ENCODE measurements at regions not wholly inside any gene's neighbourhood (a gene's known extent, or its start where the extent isn't known, plus 50 kb on each side); places are given as distances from the start of the nearest gene placed in this dataset.
"Not testable (repeated sequence)": the region's sequence is repeated elsewhere in the genome, so short reads cannot be mapped to it uniquely, and the experiment has no call there.

DNA sequence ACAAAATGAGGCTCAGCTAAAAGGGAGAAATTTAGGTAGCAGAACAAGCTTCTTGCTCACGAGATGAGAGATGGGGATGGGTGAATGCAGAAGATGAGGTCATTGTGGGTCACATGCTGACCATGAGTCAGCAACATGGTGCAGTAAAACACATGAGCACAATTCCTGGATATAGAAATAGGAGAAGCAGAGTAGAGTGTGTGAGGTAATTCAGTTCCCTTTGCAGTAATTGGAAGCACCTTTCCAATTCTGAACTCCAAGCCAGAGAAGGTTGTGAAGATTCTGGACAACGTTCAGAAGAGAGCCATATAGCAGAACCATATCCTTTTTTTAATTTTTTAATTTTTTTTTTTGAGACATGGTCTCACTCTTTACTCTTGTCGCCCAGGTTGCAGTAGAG, 62.0 kb upstream of the LMNTD1 start:
- no peak for DNase-seq (ENCODE audit: low read depth in 4 of 4, low spot score in 2 of 4)

DNA sequence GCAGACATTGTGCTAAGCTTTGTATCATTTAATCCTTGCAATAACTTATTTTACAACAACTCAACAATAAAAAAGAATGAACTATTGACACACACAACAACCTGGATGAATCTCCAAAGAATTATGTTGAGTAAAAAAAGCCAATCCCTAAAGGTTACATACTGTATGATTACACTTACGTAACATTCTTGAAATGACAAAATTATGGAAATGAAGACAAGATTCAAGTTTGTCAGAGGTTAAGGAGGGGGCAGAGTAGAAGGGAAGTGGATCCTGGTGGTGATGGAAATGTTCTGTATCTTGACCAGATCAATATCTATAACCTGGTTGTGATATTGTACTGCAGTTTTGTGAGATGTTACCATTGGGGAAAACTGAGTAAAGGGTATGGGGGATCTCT, 63.2 kb upstream of the LMNTD1 start:
- no peak for DNase-seq (ENCODE audit: low read depth in 4 of 4, low spot score in 2 of 4)

DNA sequence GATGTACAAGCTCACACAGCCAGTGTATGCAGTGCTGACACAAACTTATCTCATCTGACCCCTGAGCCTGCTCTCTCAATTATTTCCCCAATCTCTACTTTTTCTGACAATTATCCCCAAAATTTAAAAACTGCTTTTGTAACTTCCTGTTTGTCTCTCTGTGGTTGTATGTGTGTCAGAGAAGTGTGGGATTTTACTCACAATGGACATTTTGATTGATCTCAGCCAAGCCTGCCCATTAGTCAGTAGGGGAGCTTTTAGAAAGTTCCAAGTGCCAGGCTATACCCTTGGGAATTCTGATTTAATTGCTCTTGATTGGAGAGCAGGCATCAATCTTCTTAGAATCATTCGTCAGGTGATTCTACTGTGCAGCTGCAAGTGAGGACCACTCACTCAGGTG, 64.9 kb upstream of the LMNTD1 start:
- no peak for DNase-seq (ENCODE audit: low read depth in 4 of 4, low spot score in 2 of 4)

DNA sequence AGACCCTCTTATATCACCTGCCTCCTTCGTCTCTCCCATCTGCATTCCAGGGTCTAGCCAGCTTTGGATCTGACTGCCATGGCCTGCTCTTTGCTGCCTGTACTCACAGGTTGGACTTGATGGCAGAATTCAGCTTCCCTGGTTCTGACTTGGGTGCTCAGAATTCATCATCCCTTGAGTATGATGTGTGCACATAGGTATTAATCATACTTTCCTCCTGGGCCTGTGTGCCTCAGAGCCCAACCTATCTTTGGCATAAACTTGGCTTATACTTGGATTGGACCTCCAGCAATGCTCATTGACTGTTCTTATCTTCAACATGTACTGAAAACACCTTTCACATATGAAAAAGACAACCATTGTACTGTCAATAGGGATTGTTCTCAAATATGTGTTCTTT, 70.7 kb upstream of the LMNTD1 start:
- no peak for DNase-seq (ENCODE audit: low read depth in 4 of 4, low spot score in 2 of 4)

DNA sequence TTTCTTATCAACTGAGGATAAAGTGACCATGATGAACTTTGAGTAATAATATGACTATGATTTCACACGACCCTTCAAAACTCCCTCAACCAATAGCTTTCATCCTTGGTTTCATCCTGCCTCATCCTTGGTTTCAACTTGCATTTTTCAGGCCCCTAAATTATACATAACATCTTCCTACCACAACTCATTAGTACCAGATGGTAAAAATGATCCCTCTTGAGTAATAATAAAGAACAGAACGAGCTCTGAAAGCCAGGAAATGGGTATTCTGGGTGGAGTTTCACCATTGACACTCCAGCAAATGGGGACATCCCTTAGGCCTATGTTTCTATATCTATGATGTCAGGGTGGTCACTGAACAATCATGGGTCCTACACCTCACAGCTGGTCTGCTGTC, 72.1 kb upstream of the LMNTD1 start:
- DNase-seq (ENCODE audit: low read depth in 4 of 4, low spot score in 2 of 4), result no peak

DNA sequence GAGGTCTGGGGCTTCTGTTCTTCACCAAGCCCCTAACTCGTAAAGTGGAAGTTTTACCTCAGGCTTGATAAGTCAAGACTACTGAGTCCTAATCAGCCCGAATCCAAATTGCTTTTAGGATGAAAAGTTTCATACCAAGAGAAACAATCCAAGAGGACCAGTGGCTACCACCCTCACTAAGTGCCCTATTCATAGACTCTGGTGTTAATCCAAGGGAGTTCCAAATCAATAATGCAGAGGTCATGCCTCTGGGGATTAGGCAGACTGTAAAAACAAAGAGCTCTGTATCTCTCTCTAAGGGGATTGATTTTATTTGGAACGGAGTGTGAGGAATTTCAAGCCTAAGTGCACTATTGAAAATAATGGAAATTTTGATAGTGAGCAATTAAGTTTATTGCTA, 76.3 kb upstream of the LMNTD1 start:
- DNase-seq (ENCODE audit: low read depth in 4 of 4, low spot score in 2 of 4), result no peak

DNA sequence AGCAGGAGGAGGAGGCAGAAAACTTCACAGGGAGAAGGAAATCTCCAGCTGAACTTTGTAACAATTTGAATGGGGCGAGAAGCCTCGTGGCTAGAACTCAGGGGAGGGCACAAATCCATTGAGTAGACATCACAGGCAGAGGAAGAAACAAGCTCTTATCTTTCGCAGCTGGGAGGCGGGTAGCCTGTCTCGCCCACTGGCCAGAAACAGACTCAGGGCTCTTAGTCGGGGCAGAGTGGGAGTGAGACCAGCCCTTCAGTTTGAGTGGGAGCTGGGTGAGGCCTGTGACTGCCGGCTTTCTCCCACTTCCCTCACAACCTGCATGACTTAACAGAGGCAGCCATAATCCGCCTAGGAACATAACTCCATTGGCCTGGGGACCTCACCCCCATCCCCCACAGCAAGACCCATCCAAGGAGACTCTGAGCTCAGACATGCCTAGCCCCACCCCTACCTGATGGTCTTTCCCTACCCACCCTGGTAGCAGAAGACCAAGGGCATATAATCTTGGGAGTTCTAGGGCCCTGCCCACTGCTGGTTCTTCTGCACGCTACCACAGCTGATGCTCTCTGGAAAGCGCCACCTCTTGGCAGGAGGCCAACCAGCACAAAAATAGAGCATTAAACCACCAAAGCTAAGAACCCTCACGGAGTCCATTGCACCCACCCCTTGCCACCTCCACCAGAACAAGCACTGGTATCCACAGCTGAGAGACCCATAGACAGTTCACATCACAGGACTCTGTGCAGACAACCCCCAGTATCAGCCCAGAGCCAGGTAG, 77.8 kb upstream of the LMNTD1 start:
- not testable (repeated sequence) for DNase-seq (ENCODE audit: low read depth in 4 of 4, low spot score in 2 of 4)

DNA sequence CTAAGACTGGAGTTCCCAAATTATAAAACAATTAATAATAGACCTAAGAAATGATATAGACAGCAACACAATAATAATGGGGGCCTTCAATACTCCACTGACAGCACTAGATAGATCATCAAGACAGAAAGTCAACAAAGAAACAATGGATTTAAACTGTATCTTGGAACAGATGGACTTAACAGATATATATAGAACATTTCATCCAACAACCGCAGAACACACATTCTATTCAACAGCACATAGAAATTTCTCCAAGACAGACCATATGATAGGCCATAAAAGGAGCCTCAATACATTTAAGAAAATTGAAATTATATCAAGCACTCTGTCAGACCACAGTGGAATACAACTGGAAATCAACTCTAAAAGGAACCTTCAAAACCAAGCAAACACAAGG, 80.1 kb upstream of the LMNTD1 start:
- not testable (repeated sequence) for DNase-seq (ENCODE audit: low read depth in 4 of 4, low spot score in 2 of 4)

DNA sequence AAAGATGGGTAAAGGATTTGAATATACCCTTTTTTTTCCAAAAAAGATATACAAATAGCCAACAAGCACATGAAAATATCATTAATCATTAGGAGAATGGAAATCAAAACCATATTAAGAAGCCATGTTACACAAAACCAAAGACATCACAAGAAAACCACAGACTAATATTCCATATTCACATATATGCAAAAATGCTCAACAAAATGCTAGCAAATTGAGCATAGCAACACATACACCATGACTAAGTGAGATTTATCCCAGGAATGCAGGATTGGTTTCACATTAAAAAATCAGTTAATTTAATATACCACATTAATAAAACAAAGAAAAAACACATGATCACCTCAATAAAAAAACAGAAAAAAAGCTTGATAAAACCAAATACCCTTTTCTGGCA, 84.7 kb upstream of the LMNTD1 start:
- no peak for DNase-seq (ENCODE audit: low read depth in 4 of 4, low spot score in 2 of 4)

DNA sequence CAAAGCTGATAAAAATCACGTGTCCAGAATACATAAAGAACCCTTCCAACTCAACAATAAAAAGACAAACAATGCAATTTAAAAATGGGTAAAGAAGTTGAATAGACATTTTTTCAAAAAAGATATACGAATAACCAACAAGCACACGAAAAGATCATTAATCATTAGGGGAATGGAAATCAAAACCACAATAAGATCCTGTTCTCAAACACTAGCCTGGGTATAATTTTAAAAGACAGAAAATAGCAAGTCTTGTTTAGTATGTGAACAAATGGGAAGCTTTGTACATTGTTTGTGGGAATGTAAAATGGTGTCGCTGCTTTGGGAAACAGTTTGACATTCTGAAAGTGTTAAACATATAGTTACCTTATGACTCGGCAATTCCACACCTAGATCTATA, 86.3 kb upstream of the LMNTD1 start:
- DNase-seq (ENCODE audit: low read depth in 4 of 4, low spot score in 2 of 4), result no peak

DNA sequence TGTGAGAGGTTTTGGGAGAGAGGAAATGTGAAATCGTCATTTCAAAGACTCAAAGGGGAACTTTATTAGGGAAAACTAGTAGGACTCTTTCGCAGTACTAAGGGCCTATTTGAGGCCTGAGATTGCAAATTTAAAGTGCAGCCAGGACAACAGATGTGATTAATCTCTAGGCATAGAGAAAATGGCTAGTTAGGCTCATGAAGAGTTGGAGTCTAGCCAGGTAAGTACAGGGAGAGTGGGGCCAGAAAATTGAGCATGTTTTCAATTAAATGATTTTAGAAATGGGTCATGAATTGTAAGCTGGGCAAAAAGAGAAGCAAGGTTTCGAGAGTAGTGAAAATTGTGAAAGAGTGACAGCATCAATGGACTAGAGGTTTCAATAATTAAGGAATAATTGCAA, 91.9 kb upstream of the LMNTD1 start:
- no peak for DNase-seq (ENCODE audit: low read depth in 4 of 4, low spot score in 2 of 4)

DNA sequence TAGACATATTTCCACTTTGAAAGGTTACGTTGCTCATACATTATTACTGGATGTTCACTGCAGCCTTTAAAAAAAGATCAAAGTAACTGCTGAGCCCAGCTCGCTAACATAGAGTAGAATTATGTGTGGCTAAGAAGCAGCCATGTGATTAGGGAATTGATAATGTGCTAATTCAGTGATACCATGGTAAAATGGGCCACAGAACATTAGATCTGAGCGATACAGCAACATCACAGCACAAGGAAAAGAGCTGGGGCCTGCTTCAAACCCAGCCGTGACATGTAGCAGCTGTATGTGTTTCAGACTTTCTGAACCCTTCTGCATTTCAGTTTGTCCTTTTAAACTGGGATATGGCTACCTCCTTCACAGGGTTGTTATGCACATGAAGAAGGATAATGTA, 92.3 kb upstream of the LMNTD1 start:
- DNase-seq (ENCODE audit: low read depth in 4 of 4, low spot score in 2 of 4), result no peak

DNA sequence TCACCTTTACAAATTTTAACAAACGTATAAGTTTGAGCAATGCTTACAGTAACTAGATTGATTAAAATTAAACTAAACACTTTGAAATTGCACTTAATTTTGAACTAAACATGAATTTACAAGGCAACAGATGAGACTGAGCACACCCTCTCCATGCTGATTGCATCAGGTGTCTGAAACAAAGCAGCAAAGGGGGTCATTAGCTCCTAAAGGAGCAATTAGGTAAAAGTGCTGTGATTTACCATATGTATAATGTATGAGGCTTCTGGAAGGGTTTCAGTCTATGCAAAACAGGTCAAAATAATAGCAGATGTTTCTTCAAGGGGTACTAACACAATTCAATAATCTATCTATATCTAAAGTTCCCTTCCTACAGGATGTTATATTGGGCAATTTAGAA, 98.8 kb upstream of the LMNTD1 start:
- no peak for DNase-seq (ENCODE audit: low read depth in 4 of 4, low spot score in 2 of 4)

DNA sequence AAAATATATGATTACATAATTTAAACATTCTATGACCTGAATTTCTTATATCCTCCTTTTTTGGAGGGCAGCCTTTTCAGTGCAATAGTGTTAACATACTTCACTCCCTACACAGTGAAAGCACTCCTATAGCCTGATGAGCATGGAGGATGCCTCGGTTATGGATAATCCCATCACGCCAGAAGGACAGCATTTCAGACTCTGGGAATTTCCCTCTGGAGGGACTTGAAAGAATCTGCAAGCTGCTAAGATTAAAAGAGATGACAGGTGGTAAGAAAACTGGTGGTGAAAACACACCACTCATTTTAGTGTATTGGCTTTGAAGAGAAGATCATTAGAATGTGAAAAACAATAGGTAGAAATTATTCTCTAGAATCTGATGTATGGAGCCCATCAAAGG, 99.3 kb upstream of the LMNTD1 start:
- no peak for DNase-seq (ENCODE audit: low read depth in 4 of 4, low spot score in 2 of 4)

DNA sequence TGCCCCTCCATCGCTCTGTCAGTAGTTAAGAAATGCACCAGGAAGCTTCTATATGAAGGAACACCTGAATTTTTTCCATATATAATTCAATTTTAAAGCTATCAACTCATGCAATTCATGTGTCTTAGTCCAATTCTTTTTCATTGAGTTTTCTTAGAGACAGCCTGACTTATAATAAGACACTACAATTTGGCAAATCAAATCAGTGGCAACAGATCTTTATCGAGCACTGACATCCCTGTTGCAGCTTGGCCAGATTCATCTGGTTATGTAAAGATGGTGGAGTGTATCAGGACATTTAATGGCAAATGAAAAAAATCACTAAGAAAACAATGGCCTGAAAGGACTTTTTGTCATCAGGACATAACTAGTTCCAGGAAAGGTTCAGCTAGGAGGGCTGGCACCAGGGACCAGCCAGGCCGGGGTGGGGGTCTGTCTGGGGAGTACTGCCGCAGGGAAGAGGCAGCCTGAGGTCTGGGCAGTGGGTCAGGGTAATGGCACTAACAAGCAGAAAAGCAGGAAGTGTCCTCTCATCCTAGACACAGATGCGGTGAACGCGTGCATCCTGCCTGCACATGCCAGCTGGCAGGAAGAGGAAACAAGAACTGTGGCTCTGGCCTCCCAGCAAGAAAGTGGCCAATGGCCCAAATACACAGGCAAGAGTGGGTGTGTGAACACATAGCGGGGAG, 100.5 kb upstream of the LMNTD1 start:
- no peak for DNase-seq (ENCODE audit: low read depth in 4 of 4, low spot score in 2 of 4)

DNA sequence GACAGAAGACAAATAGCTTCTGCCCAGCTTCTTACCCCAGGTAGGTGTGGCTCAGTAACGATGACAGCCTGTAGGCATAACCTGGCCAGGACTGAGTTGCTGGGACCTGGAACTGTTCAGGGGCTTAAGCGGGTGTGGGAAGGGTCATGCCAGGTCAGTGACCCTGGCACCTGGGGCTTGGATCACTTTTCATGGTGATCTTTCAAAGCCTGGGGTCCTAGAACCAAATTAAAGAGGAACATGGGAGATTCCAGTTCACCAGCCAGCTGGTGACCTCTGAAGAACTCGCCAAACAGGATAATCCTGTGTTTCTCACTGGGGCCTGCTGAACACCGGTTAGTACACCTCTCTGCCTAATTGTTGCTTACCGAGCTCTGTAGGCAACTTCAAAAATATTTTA, 102.6 kb upstream of the LMNTD1 start:
- peak in 1 of 4 donors; percentile 16 for DNase-seq (ENCODE audit: low read depth in 4 of 4, low spot score in 2 of 4)

DNA sequence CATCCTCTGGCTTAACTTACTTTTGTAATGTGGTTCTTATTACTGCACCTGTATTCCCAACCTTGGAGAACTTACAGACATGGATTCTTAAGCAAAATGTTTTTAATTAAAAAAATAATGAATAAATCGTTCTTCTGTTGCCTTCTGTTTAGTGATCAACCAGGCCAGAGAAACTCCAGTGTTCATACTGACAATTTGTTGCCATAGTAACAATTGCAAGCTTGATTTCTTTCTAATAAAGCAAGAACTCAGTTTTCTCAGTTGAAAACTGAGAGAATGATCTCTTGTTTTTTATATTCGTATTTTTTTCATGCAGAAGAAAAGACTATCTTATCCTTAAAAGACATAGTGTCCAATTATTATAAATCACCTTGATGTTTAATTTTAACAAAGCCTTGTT, 106.5 kb upstream of the LMNTD1 start:
- DNase-seq (ENCODE audit: low read depth in 4 of 4, low spot score in 2 of 4), result no peak

DNA sequence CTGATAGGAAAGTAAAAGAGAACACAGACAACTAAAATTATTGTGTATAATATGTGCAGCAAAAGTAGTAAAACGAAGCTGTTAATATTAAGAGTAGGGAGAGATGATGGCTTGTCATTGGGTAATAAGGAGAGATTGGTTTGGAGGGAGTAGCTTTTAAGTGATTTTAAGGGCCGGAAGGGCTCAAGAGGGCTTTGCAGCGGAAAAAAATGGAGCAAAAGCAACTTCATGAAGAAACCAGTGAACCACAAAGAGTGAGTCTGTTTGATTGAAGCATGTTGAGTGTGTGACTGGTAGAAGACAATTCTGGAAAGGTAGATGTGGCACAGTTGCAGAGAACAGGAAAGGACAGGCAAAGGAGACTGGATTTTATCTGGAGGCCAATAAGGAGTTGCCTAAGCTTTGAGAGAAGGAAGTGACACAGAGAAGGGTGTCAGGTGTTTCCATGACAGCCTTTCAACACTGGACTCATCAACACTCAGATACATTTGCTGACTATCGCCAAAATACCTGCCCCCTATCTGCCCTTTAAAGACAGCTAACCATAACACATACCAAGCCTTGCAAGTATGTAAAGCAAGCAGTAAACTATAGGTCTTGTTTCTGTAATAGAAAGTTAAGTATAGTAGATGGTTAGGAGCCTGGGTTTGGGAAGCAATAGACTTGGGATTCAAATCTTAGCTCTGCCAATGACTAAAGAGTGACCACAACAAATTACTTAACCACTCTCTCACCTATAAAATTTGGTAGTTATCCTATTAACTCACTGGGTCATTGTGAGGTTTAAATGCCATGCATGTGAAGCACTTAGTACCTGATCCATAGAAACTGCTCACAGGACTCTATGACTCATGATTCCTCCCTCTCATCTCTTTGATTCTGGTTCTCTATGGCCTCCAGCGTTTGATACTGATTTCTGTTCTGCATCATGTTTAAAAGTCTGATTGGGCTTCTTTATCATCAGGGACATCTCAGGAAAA, 117.3 kb upstream of the LMNTD1 start:
- DNase-seq (ENCODE audit: low read depth in 4 of 4, low spot score in 2 of 4), result no peak

DNA sequence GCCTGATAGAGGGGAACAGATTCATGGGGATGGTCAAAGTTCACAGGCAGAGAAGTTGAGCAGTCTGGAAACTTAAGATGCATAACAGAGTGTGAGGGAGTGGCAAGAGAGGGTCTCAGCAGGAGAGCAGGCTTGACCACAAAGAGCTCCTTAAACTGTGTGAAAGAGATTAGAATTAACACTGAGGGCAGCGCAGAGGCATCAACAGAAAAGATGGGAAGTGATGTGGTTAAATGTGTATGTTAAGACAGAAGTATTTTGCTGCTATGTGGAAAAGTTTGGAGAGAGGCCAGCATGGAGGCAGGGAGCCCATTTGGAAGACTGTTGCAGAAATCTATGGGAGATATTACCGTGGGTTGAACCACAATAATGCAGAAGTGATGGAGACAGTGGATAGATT, 122.7 kb upstream of the LMNTD1 start:
- DNase-seq (ENCODE audit: low read depth in 4 of 4, low spot score in 2 of 4), result no peak

DNA sequence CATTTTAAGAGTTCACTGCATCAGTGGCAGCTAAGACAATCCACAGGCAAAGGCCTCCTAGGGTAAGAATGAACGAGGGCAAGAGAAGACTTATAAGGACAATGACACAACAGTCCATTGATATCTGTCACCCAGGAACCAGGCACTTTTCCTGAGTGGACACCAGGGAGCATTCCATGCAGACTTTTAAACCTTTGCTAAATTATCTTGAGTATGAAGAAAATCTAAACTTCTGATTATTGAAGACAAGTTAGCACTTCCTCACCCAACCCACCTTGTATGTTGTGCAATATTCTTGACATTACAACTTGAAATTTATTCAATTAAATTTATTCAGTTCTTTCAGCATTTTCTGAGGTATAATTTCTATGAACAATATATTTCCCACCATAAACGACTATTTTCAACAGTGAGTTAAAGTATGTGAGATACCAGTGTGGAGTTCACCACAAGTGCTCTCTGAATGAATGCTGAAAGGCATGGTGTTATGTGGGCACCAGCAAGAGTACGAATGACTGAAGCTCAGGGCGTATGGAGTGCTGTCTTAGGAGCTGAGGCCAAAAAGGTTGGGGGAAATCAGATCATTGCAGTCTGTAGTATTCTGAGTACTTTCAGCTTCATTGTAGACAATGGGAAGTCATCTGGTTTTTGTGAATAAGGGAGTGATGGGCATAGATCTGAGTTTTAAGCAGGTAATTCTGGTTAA, 124.3 kb upstream of the LMNTD1 start:
- DNase-seq (ENCODE audit: low read depth in 4 of 4, low spot score in 2 of 4), result no peak

DNA sequence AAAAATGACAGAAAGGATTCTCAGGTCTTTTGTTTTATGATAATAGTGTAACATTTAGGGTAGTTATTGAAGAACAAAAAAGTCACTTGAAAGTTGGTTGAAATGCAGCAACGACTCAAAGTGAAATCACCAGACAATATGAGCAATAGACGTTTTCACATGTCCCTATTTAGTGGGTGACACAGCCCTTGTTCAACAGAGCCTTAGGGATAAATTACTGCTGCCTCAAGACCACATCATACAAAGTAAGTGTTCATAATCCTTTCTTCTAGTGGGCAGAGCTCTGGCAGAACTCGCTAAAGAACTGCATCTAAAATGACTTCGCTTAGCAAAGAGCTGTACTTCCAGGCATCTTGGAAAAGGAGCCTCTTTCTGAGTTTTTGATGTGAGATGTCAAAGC, 128.5 kb upstream of the LMNTD1 start:
- no peak for DNase-seq (ENCODE audit: low read depth in 4 of 4, low spot score in 2 of 4)
